Fibroblast of lung (primary cell): ENCODE measurements at regions not wholly inside any gene's neighbourhood (a gene's known extent, or its start where the extent isn't known, plus 50 kb on each side); places are given as distances from the start of the nearest gene placed in this dataset.

ENCODE experiments used
- CTCF ChIP-seq, 2 donors: IDR thresholded peaks in 1 of 2; conservative IDR thresholded peaks in 1 of 2; 1 replicate in 1 of 2; 2 replicates in 1 of 2; pipeline ENCODE4 v1.5.1; 2011 to 2012; ENCODE audit warnings: low read length in 2 of 2, control low read depth in 1 of 2, inconsistent platforms in 1 of 2, low read depth in 1 of 2, mild to moderate bottlenecking in 1 of 2
- EZH2 ChIP-seq: IDR thresholded peaks from 2 replicates; pipeline ENCODE4 v1.5.1; 2012; ENCODE audit warnings: low read length, control low read depth, mild to moderate bottlenecking; ENCODE audit errors: missing control alignments

GRCh38 chr12:113659416-113659815 is 187.7 kb upstream of the LHX5 start:
- TF ChIP-seq CTCF (conservative IDR thresholded peaks at IDR 0.05 in 1 of 2, IDR thresholded peaks at IDR 0.05 in 1 of 2; ENCODE audit: low read depth in 1 of 2, low read length in 2 of 2): no peak
- no peak for TF ChIP-seq EZH2
